Gastroesophageal sphincter (tissue), 4 donors: ENCODE measurements at regions not wholly inside any gene's neighbourhood (a gene's known extent, or its start where the extent isn't known, plus 50 kb on each side); places are given as distances from the start of the nearest gene placed in this dataset.

Source experiments
- ATAC-seq: fragments of 150-250 bp; one replicate; pipeline ENCODE4 v1.9.1; 2016; ENCODE audit warnings: mild to moderate bottlenecking, moderate library complexity
- H3K27ac ChIP-seq, 4 donors: fragments of 200-600 bp; sonication (generic) in 3 of 4; 1 replicate in 3 of 4; 2 replicates in 1 of 4; pipeline ENCODE4 v1.5.1; 2016 to 2019
- H3K27me3 ChIP-seq: fragments of 200-600 bp; sonication (generic); one replicate; pipeline ENCODE4 v1.5.1; 2019
- H3K36me3 ChIP-seq, 2 donors: fragments of 200-600 bp; sonication (generic); one replicate each; pipeline ENCODE4 v1.5.1; 2019; ENCODE audit warnings: control low read depth in 1 of 2
- H3K4me1 ChIP-seq, 3 donors: fragments of 200-600 bp; sonication (generic); 1 replicate in 2 of 3; 2 replicates in 1 of 3; pipeline ENCODE4 v1.5.1; 2016 to 2019; ENCODE audit warnings: control low read depth in 2 of 3
- H3K4me3 ChIP-seq, 2 donors: fragments of 200-600 bp; sonication (generic); one replicate each; pipeline ENCODE4 v1.5.1; 2019; ENCODE audit warnings: mild to moderate bottlenecking in 1 of 2, moderate library complexity in 1 of 2
- H3K9me3 ChIP-seq, 3 donors: fragments of 200-600 bp; sonication (generic); one replicate each; pipeline ENCODE4 v1.5.1; 2017 to 2019; ENCODE audit warnings: control low read depth in 2 of 3
- CTCF ChIP-seq, 4 experiments: fragments of 200-600 bp in 2 of 4; fragments of 450-650 bp in 2 of 4; sonication (generic) in 1 of 4; IDR thresholded peaks; one replicate each; pipeline ENCODE4 v1.5.1; 2017 to 2019; ENCODE audit warnings: antibody characterized with exemption in 4 of 4, mild to moderate bottlenecking in 2 of 4, moderate library complexity in 2 of 4
- EP300 ChIP-seq: sonication (generic); formaldehyde crosslinking; IDR thresholded peaks from one replicate; pipeline ENCODE4 v1.6.1; 2017; ENCODE audit warnings: antibody characterized with exemption, mild to moderate bottlenecking
- POLR2A ChIP-seq, 2 donors: fragments of 450-650 bp; IDR thresholded peaks; one replicate each; pipeline ENCODE4 v1.6.1; 2017; ENCODE audit warnings: antibody characterized with exemption in 2 of 2, mild to moderate bottlenecking in 2 of 2, moderate library complexity in 1 of 2
- POLR2AphosphoS5 ChIP-seq: sonication (generic); formaldehyde crosslinking; IDR thresholded peaks from one replicate; pipeline ENCODE4 v1.6.1; 2017; ENCODE audit warnings: antibody characterized with exemption
- WGBS, 2 donors: methylation state at CpG; one replicate each; pipeline ENCODE4 v1.1.5; 2018; ENCODE audit warnings: low coverage in 1 of 2; 5-methylcytosine and 5-hydroxymethylcytosine counted together

DNA sequence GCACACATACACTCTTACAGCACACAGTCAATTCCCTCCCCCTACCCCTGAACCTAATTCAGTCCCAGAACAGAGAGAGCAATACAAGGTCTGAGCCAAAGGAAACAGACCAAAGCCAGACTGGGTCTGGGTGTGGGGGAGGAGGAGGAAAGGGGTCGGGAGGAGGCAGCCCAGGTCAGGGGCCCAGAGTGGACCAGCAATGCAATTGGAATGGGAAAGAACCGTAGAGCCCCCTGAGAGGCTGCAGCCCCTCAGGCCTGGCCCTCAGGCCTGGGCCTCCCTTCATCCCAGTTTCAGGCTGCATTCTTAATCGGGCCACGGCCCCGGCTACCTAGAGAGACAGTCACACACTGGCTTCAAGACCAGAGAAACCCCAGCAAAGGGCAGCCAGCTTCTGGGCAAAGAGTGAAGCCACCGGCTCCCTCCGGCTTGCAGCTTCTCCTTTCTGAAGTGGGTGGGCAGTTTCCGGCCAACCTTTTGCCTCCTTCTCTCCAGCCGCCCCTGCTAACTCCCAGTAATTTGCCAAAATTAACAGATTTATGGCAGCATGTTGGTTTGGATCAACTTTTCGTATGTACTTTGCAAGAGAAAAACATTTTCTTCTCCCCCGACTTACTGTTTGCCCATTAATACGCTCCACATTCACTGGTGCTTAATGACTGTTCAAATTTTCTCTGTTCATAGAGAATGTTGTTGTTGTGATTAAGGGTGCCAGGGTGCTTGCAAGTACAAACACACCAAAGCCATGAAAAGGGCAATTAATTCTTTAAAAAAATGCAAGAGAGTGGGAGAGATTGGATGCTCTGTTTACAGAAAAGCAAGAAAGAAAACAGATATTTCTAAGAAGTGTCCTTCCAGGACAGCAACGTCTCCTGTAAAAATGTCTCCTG lies 488.3 kb downstream of the MN1 start:
- Histone ChIP-seq H3K4me3 (no peak overlapping the region), H3K36me3 (no peaks in the 10 kb centered on the region), H3K9me3 (peaks cover 0 to 4% (median 0%) of the 10 kb centered on the region in 3 donors), H3K27me3 (no peaks in the 10 kb centered on the region), H3K27ac (no peak overlapping the region), H3K4me1 (peaks cover 0 to 32% (median 0%) of the 10 kb centered on the region in 3 donors)
- ATAC-seq: no peak
- WGBS, 2 donors: 47 to 54% methylated on average over 6 to 10 of the region's 13 CpGs
- no peak for TF ChIP-seq EP300
- no peak for TF ChIP-seq POLR2A (IDR thresholded peaks at IDR 0.05)
- no peak for TF ChIP-seq POLR2AphosphoS5
- TF ChIP-seq CTCF (IDR thresholded peaks at IDR 0.05): no peak

- H3K27ac ChIP-seq: no peak overlapping the region
- H3K4me1 ChIP-seq: peaks cover 0 to 40% (median 0%) of the 10 kb centered on the region in 3 donors
- H3K36me3 ChIP-seq: no peaks in the 10 kb centered on the region
- no peak overlapping the region for H3K4me3 ChIP-seq
- no peak for ATAC-seq
- no peaks in the 10 kb centered on the region for H3K9me3 ChIP-seq
- no peaks in the 10 kb centered on the region for H3K27me3 ChIP-seq
- WGBS, 2 donors: 88 to 92% methylated on average over 2 to 4 of the region's 9 CpGs
- TF ChIP-seq POLR2A (IDR thresholded peaks at IDR 0.05) (no peak), EP300 (no peak), POLR2AphosphoS5 (no peak), CTCF (IDR thresholded peaks at IDR 0.05) (no peak)
Measured at GRCh38 chr22:27314276-27314807, 487.2 kb downstream of the MN1 start.

DNA sequence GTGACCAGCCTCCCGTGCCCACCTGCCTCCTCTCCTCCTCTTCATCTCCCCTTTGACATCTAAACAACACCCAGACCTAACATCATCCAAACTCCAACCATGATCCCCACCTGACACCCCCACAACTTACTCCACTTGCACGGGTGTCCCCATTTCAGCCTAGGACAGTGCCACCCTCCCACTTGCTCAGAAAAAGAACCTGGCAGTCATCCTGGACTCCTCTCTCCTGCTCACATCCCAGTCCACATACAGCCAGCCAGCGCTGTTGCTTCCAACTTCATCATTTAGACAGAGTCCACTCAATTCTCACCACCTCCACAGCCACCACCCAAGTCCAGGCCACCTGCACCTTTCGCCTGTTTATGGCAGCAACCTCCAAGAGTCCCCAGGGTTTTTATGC lies 485.7 kb downstream of the MN1 start:
- ATAC-seq: no peak
- H3K36me3 ChIP-seq: no peaks in the 10 kb centered on the region
- H3K4me1 ChIP-seq: peaks cover 0 to 34% (median 0%) of the 10 kb centered on the region in 3 donors
- no peak overlapping the region for H3K4me3 ChIP-seq
- TF ChIP-seq POLR2A (IDR thresholded peaks at IDR 0.05) (no peak), POLR2AphosphoS5 (no peak), CTCF (IDR thresholded peaks at IDR 0.05) (no peak), EP300 (no peak)
- no peaks in the 10 kb centered on the region for H3K27me3 ChIP-seq
- no peak overlapping the region for H3K27ac ChIP-seq
- no peaks in the 10 kb centered on the region for H3K9me3 ChIP-seq
- WGBS, 2 donors: 81 to 98% methylated on average over 3 to 4 of the region's 4 CpGs

GRCh38 chr22:27317096-27317495 lies 484.5 kb downstream of the MN1 start:
- TF ChIP-seq POLR2A (IDR thresholded peaks at IDR 0.05) (no peak), POLR2AphosphoS5 (no peak), EP300 (no peak), CTCF (IDR thresholded peaks at IDR 0.05) (no peak)
- H3K27me3 ChIP-seq: peaks cover 11% of the 10 kb centered on the region
- ATAC-seq: no peak
- no peak overlapping the region for H3K4me3 ChIP-seq
- no peaks in the 10 kb centered on the region for H3K36me3 ChIP-seq
- 53 to 60% methylated on average over 1 to 4 of the region's 5 CpGs for WGBS, 2 donors
- no peak overlapping the region for H3K27ac ChIP-seq
- H3K4me1 ChIP-seq: peaks cover 0 to 29% (median 0%) of the 10 kb centered on the region in 3 donors
- H3K9me3 ChIP-seq: no peaks in the 10 kb centered on the region
